Germinal center (tissue), 1 donor: ENCODE measurements at regions not wholly inside any gene's neighbourhood (a gene's known extent, or its start where the extent isn't known, plus 50 kb on each side); places are given as distances from the start of the nearest gene placed in this dataset.

Experiments
- DNase-seq: peaks from one replicate; pipeline ENCODE4 v3.0.0; 2012; ENCODE audit warnings: mixed read lengths, low spot score

DNA sequence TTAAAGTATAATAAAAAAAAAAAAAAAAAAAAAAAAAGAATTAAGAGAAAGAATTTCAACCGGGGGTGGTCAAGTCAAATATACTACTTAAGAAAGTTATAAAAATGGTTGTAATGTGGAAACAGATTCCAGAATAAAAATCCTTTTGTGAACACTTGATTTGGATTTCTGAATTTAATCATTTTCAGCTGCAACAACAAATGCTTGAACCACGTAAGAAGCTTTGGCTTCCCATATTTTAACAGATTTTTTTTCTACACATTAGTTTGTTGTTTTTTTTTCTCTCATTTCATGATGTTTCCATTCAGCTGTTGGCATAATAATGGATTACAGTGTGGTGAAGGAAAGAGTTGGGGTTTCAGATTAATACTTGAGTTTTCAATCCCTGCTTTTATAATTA, 137.3 kb upstream of the AGR3 start:
- no peak for DNase-seq

DNA sequence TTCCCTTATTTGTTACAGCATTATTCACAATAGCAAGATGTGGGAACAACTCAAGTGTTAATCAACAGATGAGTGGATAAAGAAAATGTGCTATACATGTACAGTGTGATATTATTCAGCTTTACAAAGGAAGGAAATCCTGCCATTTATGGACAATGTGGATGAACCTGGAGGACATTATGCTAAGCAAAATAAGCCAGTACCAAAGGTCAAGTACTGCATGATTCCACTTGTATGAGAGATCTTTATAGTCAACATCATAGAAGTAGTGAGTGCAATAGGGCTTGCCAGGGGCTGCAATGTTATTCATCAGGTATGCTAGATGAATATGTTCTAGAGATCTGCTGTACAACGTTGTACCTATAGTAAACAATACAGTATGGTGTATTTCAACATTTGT, 138.5 kb upstream of the AGR3 start:
- DNase-seq: no peak

DNA sequence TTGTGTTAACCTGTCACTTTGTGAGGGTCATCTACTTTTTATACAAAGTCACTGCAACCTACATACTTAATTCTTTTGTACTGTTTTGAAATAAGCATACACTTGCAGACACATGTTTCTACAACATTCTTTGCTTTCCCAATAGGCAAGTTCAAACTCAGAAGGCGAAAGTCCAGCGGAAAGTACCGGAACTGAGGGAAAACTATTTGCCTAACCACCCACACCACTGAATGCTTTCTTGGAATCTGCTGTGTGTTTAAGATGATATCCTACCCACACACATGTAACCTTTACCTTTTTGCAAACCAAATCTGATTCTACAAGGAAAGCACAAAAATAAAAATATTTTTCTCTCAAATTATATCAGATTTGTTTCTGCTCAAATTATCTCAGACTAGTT, 139.4 kb upstream of the AGR3 start:
- no peak for DNase-seq

DNA sequence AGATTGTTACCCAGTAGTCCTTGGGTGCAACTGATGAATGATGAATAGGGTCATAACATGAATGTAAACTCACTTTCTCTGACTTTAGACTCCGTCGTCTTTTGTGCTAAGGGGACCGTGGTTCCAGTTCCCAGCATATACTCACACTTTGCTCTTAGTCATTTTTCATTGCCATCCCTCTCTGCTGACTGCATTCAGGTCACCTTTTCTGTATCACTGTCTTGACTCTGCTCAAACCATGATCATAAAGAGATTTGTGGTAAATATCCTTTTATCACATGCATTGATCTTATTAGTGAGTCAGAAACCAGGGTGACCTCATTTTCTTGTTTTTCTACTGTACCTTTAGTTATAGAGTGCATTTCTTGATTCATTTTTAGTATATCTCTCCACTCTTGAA, 141.1 kb upstream of the AGR3 start:
- DNase-seq: no peak

DNA sequence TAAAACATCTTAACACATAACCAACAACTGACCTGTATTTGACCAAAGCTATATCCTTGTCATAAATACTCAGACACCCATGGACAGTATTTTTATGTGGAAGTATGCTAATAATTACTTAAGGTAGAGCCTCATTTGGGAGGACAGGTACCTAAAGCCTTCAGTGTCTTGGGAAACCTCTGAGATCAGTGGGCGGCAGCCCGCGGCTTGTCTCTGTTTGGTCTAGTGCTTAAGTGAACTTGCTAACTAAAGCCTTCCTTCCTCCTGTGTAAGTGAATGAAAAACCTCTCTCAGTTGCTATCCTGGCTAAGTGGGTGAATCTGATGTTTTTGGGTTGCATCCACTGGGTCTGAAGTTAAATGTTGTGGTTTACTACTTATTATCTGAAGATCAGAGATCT, 144.5 kb upstream of the AGR3 start:
- DNase-seq: no peak

DNA sequence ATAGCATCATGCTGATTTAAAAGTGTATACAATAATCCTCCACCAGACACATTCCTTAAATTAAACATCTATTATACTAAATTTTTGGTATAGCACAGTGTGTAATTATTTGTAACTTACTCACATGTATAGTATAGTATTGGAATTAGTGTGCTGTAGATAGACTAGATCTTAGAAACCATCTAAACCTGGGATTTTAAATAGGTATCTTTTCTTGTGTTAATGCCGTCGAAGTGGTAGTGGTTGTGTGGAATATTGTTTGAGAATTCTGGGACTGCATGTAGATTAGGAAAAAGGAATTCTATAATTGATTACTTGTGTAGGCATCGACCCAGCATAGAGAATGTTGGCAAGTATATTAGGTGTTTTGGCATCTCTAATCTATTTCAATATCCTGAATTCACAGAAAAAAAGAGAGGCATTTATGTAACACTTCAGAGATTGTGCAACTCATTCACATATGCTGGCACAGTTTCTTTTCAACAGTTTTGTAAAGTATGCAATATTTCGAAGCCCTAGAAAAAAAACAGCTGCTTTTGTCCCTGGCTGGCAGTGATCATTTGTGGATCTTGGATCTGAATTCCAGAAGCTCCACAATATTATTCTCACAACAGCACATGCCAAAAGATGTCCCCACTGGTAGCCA, 145.5 kb upstream of the AGR3 start:
- DNase-seq: no peak

DNA sequence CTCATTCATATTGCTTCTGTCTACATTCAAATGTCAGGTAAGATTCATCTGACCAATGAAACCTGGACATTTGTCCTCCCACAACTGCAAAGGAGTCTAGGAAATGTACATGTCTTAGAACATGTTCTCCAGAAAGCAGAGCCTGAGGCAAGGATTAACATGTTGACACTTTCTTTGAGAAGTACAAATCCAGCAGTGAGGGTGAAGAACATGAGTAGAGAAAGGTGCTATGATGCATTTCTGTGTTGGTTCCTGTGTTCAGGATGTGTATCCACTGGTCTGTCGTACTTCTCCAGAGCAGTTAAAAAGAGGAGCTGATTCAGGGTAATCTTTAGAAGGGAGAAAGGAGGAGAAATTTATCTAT, 146.0 kb upstream of the AGR3 start:
- DNase-seq: no peak

DNA sequence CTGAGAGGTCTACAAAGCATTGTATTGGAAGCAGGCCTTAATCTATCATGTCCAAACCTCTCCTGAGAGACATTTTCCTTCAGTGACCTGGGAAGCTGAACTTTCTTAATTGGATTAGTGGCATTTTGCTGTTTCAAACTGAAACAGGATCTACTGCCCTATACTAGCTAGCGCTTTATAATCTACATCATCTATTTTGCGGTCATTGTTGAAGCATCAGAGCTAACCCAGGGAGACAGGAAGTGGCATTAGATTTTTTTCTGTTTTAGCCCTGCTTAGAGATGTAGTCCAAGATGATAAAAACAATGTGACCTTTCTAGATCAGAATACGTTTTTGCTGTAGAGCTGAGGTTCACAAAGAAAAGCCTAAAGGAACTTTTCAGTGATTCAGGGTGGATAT, 147.4 kb upstream of the AGR3 start:
- DNase-seq: no peak

DNA sequence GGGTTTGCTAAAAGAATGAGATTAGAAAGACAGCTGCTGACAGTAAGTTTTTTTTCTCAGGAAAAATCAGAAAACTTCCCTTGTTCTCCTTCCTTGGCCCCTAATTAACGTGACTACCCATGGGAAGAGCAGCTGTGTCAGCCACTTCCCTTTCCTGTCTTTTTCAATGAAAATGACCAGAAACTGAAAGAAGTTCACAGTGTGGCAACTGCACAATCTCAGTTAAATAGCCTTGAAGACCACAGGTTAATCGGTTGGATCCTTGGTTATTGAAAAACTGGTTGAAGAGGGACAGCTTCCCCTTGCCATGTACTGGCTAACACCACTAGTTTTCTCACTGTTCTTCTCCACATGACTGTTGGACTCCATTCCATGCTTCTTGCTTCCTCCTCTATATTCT, 148.8 kb upstream of the AGR3 start:
- DNase-seq: no peak

DNA sequence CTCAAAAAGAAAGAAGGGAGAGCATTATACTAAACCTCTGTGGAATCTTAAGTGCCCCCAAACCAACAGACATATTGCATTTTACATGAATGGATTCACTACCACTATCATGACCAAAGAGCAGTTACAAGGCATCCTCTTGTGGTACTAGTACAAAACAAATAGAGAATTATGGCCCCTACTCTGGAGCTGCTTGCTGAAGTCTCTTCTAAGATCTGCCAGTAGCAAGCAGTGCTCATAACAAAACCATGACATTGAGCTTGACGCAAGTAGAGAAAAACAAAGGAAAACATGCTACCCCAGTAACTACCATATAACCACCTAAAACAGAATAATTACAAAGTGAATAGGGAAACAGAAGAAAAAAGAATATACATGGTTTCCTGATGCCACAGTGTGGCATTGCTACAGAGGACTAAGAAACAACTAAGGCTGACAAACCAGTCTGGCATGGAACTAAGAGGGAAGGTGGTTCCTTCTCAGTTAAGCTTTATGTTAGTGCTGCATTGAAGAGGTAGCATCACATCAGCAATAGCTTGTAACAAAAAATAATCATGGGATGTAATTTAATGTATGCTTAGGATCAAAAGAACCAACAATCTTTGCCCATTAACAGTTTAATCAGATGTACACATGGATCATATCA, 150.2 kb upstream of the AGR3 start:
- DNase-seq: no peak

DNA sequence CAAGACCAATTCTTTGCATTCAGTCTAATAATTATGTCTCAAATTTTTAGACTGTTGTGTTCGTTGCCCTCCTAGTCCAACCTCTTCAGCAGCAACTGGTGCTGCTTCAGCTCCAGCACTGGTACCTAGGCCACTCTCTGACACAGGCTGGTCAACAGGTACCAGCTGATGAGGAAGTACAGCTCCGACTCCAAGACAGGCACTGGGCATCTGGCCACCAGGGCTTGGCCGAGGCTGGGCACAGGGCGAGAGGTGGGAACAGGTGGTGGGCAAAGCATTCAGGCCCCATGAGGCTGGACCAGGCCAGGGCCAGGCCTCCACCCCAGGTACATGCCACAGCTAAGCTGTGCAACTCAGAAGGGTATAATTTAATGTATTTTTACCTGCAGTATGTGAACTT, 151.5 kb upstream of the AGR3 start:
- DNase-seq: no peak

DNA sequence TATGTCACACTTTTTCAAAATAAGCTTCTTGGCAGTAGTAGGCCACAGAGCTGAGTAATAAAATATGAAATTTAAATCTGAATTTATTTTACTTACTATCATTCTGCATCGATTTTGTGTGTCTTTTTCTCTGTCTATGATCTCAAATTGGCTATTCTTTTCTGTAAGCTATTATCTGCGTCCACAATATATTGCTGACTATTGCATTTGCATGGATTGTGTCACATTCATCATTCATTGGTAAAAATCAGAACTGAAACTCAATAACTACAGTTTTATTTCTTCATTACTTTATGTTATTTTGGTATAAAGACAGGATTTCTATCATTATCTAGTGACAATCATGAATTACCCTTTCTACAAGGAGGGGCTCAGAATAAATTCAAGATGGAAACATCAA, 154.8 kb upstream of the AGR3 start:
- no peak for DNase-seq

DNA sequence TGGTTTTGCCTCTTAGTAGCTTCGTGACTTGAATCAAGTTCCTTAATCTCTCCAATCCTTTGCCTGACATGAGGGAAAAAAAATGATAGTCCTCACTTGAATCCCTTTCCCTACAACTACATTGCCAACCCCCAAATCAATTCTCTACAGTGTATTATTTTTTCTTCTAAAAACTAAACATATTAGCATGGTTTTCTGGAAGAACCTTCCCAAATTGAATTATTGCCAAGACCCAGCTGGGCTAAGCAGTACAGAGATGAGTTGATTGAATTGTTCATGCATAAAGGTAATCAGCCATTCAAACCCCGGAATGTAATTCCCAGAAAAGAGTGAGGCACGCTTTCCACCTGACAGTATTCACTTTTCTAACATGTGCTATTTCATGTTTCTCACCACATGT, 155.6 kb upstream of the AGR3 start:
- DNase-seq: no peak

DNA sequence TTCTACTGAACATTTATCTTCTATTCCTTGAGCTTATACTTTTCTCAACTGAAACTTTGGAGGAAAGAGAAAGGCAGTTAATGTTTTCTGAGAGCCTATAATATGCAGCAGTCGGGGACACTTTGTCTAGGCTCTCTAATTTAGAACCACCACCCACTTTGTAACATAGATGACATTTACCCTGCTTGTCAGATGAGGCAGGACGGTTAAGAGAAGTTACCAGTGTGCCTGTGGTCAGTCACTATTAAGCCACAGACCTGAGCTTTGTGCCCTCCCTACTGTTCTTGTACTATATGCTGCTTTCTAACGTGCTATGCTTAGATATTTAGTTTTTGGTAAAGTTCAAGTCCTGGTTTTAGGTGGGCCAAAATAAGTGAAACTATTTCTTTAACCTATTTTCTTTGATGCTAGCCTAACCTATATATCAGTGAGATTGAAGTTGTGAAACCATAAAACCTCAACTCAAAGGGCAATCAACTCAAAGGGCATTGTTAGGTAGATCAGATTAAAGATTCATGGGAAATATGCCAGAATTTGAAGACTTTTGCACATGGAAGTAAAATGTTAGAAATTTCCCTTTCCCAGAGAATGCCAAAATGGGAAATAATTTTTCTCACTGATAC, 156.5 kb upstream of the AGR3 start:
- DNase-seq: no peak

DNA sequence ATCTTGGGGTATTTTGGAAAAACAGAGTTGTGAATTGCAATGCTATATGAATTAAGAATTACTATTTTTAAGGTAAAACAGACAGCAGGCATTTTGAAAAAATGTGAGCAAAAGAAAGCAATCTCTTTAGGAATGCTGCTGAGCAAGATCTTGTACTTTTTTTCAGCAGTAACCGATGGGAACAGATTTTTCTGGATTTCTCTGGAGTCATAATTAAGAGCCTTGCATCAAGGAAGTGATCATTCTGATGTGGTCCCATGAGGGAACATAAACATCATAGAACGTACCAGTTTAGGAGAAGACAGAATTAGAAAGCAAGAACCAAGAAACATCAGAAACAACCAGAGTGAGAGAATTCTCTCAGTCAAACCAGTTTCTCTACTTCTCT, 157.0 kb upstream of the AGR3 start:
- no peak for DNase-seq

DNA sequence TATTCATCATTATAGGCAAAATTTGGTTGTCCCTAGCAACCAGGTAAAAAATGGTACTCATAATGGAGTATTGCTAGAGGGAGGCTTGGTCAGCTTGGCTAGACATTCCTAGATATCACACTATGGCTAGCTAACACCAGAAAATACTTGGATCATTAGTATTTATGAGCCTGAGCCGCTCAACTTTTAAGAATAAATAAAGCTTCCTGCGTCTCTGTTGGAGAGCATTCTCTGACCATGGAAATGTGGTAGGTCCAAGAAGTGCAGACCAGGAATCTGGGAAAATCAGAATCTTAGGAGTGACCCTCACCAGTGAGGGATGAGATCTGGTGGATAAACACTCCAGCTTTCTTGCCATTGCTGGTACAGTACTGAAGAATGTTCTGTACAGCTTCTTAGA, 157.6 kb upstream of the AGR3 start:
- DNase-seq: no peak

DNA sequence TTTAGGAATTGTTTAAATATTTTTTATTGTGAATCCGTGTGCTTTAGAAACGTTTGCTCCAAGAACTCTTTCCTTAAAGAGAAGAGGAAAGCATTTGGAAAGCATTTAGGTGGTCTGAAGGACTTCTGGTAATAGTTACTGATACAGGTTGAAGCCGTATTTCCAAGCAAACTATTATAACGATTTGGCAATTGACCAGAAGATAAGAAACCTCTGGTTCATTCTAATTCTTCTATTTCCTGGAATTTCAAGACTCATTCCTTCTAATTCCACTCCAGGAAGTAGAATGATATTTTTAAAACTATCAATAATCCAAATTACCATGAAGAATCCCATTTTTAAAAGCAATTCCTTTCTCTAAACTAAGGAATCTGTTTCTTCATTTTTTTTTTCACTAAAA, 158.9 kb upstream of the AGR3 start:
- DNase-seq: no peak

DNA sequence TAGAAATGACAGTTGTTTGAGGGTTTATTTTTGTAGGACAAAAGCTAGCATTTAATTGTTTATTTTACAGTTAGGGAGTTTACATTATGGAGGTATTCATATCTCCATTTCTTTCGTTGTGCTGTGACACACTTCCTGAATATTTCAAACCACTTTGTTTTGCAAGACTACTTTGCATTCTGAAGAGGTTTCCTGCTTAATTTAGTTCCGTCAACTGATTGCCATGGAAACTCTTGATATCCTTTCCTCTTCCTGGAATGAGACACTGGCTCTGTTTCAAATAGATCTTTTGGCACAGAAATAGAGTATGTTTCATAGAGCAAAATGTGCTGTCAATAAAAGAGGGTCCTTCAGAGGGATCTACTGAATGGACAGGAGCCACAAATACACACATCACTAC, 159.5 kb upstream of the AGR3 start:
- no peak for DNase-seq

DNA sequence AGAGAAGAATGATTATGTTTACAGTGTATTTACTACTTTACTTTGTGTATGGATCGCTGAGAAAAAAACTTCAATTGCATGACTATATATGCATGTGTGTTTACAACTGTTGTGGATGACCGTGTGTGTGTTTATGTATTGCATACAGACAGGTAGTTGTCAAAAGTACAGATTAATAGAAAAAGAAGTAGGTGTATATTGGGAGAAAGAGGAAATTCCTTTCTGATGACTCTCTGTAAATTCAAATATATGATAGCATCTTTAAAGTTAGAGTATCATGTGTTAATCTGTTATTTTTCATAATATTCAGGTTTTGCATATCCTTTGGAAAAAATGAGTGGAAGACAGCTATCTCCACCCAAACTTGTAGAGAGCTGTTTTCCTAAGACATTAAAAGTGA, 160.4 kb upstream of the AGR3 start:
- no peak for DNase-seq

DNA sequence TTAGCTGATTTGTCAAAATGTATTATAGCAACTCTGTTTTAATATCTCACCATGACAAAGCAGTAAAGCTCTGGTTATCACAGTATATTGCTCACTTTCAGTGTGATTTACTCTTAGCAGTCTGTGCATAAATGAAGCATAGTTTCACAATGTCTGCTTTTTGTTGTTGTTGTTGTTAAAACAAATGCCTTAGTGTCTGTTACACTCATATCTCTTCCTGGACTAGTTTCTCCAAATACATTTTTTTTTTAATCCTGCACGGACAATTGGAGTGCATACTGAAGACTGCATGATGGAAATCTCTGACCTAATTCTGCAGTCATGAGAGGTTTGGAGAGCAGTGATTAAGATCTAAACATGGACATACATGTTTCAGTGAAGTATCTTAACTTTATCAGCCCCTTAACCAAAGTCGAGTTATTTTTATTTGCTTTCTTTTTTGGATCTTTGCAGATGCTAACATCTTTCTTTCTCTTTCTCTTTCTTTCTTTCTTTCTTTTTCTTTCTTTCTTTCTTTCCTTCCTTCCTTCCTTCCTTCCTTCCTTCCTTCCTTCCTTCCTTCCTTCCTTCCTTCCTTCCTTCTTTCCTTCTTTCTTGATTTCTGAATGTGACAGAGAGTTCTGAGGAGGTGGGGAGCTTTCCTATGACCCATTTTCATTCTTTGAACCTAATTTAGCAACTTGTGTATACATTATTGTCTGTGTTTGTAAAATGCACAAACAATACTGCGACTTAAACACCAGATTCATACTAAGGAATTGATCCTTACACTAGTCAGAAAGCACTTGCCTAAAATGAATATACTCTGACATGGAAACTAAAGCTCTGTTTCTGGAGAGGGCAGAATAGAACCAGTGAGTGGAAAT, 161.5 kb upstream of the AGR3 start:
- no peak for DNase-seq

DNA sequence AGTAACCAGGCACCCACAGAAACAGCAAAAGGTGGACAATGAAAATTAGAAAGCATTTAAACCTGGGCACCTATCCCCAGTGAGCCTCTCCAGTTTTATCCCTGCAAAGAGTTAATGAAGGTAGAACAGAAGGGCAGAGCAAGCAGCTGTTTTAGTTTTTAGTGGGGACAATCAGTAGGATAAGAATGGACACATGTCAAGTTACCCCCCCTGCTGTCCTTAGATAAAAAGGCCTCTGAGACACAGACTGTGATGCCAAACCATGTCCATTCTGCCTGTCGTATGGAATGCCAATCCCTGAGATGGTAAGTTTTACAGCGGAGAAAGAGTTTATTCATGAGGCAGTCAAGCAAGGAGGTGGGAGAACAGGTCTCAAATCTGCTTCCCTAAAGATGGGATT, 162.6 kb upstream of the AGR3 start:
- no peak for DNase-seq

DNA sequence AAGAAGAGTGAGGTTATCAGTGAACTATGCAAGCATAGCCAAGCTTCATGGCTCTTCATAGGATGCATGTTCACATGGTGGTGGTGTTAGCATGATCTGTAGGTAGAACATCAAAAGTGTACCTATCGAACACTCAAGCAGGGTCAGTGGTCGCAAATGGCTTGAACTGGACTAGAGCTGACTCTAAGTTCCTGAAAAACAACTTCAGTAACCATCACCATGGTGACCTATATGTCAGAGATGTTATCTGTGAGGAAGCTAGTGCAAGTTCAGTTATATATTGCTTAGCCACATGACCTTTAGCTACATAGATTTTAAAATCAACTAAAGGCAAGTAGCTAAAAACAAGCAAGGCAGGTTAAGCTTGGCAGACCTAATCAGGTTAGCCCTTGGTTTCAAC, 163.1 kb upstream of the AGR3 start:
- no peak for DNase-seq

DNA sequence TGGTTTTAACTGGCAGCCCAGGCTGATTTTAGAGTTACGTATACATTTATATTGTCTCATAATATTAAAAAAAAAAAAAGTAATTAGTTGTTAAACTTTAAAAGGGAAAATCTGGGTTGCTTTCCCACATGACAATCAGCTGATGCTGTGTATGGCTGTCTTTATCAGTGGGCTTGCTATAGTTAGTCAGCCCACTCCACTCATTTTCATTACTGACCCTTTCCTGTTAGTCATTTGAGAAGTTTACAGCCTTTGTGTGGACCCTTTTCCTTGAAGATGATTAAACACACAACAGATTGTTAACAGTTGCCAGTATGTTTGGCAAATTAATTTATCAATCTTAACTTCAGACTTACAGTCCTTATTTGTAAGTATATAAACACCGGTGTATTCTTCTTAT, 164.5 kb upstream of the AGR3 start:
- no peak for DNase-seq
